Astrocyte (in vitro differentiated cells and primary cell): ENCODE measurements at regions not wholly inside any gene's neighbourhood (a gene's known extent, or its start where the extent isn't known, plus 50 kb on each side); places are given as distances from the start of the nearest gene placed in this dataset.

Experiments
- DNase-seq: peaks from one replicate; pipeline ENCODE4 v3.0.0-alpha.2; 2010; ENCODE audit warnings: low read depth
- FAIRE-seq: peaks from 2 replicates; lab custom pipeline; 2011; peaks lifted over from hg19 to GRCh38; lab: Jason Lieb, UNC
- H2AFZ ChIP-seq: 2 replicates; pipeline ENCODE4 v1.6.0; 2012; ENCODE audit warnings: low read depth, low read length, inconsistent platforms
- H3K27ac ChIP-seq: 2 replicates; pipeline ENCODE4 v1.5.1; 2011; ENCODE audit warnings: low read depth, low read length, inconsistent platforms
- H3K27me3 ChIP-seq: 2 replicates; pipeline ENCODE4 v1.6.0; 2011; ENCODE audit warnings: low read length, inconsistent platforms; ENCODE audit not compliant: insufficient read depth
- H3K36me3 ChIP-seq: 2 replicates; pipeline ENCODE4 v1.5.1; 2011; ENCODE audit warnings: low read length, inconsistent platforms; ENCODE audit not compliant: insufficient read depth
- H3K4me1 ChIP-seq: 2 replicates; pipeline ENCODE4 v1.5.1; 2011; ENCODE audit warnings: low read length, inconsistent platforms; ENCODE audit not compliant: insufficient read depth
- H3K4me2 ChIP-seq: 2 replicates; pipeline ENCODE4 v1.6.0; 2012; ENCODE audit warnings: low read length, inconsistent platforms
- H3K4me3 ChIP-seq: 2 replicates; pipeline ENCODE4 v1.5.1; 2011; ENCODE audit warnings: low read depth, mild to moderate bottlenecking, low read length, inconsistent platforms; ENCODE audit not compliant: insufficient read depth
- H3K79me2 ChIP-seq: 2 replicates; pipeline ENCODE4 v1.6.0; 2012; ENCODE audit warnings: mild to moderate bottlenecking, low read length, inconsistent platforms; ENCODE audit not compliant: insufficient read depth
- H3K9ac ChIP-seq: 2 replicates; pipeline ENCODE4 v1.6.0; 2012; ENCODE audit warnings: mild to moderate bottlenecking, low read length, inconsistent platforms
- H3K9me3 ChIP-seq: 2 replicates; pipeline ENCODE4 v1.5.1; 2012; ENCODE audit warnings: low read depth, mild to moderate bottlenecking, low read length, inconsistent platforms; ENCODE audit not compliant: insufficient read depth
- H4K20me1 ChIP-seq: 2 replicates; pipeline ENCODE4 v1.6.0; 2012; ENCODE audit warnings: low read length, inconsistent platforms; ENCODE audit not compliant: insufficient read depth
- H3K27ac Mint-ChIP-seq: one replicate; pipeline ENCODE4 v1.8.0; 2021; ENCODE audit warnings: mild to moderate bottlenecking, mixed read lengths; ENCODE audit not compliant: unreplicated experiment
- H3K27me3 Mint-ChIP-seq: one replicate; pipeline ENCODE4 v1.8.0; 2021; ENCODE audit warnings: low read depth, mixed read lengths; ENCODE audit not compliant: unreplicated experiment
- H3K36me3 Mint-ChIP-seq: one replicate; pipeline ENCODE4 v1.8.0; 2021; ENCODE audit warnings: low read depth, mixed read lengths; ENCODE audit not compliant: unreplicated experiment
- H3K4me1 Mint-ChIP-seq: one replicate; pipeline ENCODE4 v1.8.0; 2021; ENCODE audit warnings: low read depth, mixed read lengths; ENCODE audit not compliant: unreplicated experiment
- H3K4me3 Mint-ChIP-seq: one replicate; pipeline ENCODE4 v1.8.0; 2021; ENCODE audit warnings: mild to moderate bottlenecking, moderate library complexity, mixed read lengths; ENCODE audit not compliant: unreplicated experiment
- H3K9me3 Mint-ChIP-seq: one replicate; pipeline ENCODE4 v1.8.0; 2021; ENCODE audit warnings: mild to moderate bottlenecking, mixed read lengths; ENCODE audit not compliant: unreplicated experiment
- CTCF ChIP-seq: IDR thresholded peaks from 2 replicates; pipeline ENCODE4 v1.5.1; 2011; ENCODE audit warnings: low read depth, mild to moderate bottlenecking, inconsistent platforms, low read length, moderate library complexity; ENCODE audit not compliant: insufficient read depth
- EZH2 ChIP-seq: IDR thresholded peaks from 2 replicates; pipeline ENCODE4 v1.6.1; 2012; ENCODE audit warnings: mild to moderate bottlenecking, low read length, inconsistent platforms; ENCODE audit not compliant: insufficient read depth

- FAIRE-seq: no peak
- Histone ChIP-seq H3K27me3 (no peaks in the 10 kb centered on the region), H3K27ac (no peak overlapping the region), H3K79me2 (no peaks in the 10 kb centered on the region), H3K9ac (no peak overlapping the region), H4K20me1 (no peaks in the 10 kb centered on the region), H3K4me1 (no peaks in the 10 kb centered on the region), H3K4me2 (no peak overlapping the region), H3K36me3 (no peaks in the 10 kb centered on the region), H2AFZ (no peak overlapping the region), H3K9me3 (no peaks in the 10 kb centered on the region), H3K4me3 (no peak overlapping the region)
- no peak overlapping the region for H3K27ac Mint-ChIP-seq
- peaks cover 40% of the 10 kb centered on the region for H3K27me3 Mint-ChIP-seq
- H3K9me3 Mint-ChIP-seq: no peaks in the 10 kb centered on the region
- no peak for DNase-seq
- no peaks in the 10 kb centered on the region for H3K36me3 Mint-ChIP-seq
- H3K4me1 Mint-ChIP-seq: peaks cover 9% of the 10 kb centered on the region
- TF ChIP-seq CTCF (no peak), EZH2 (no peak)
- no peak overlapping the region for H3K4me3 Mint-ChIP-seq
These were observed 147.6 kb upstream of the PITX1 start for GRCh38 chr5:135181653-135182052.

GRCh38 chr5:135179308-135179980 lies 145.4 kb upstream of the PITX1 start:
- Histone ChIP-seq H3K79me2 (no peaks in the 10 kb centered on the region), H2AFZ (no peak overlapping the region), H3K27ac (no peak overlapping the region), H3K9ac (no peak overlapping the region), H3K4me1 (no peaks in the 10 kb centered on the region), H3K36me3 (no peaks in the 10 kb centered on the region), H3K27me3 (peaks cover 1% of the 10 kb centered on the region), H3K9me3 (no peaks in the 10 kb centered on the region), H4K20me1 (no peaks in the 10 kb centered on the region), H3K4me3 (no peak overlapping the region), H3K4me2 (no peak overlapping the region)
- no peaks in the 10 kb centered on the region for H3K4me1 Mint-ChIP-seq
- H3K27ac Mint-ChIP-seq: no peak overlapping the region
- no peak overlapping the region for H3K4me3 Mint-ChIP-seq
- FAIRE-seq (no peak), DNase-seq (no peak)
- H3K27me3 Mint-ChIP-seq: peaks cover 46% of the 10 kb centered on the region
- TF ChIP-seq EZH2 (no peak), CTCF (peak; percentile 3)
- H3K9me3 Mint-ChIP-seq: no peaks in the 10 kb centered on the region
- H3K36me3 Mint-ChIP-seq: no peaks in the 10 kb centered on the region

GRCh38 chr5:135178476-135179155 lies 144.6 kb upstream of the PITX1 start:
- H3K36me3 Mint-ChIP-seq: no peaks in the 10 kb centered on the region
- Histone ChIP-seq H3K9me3 (no peaks in the 10 kb centered on the region), H2AFZ (no peak overlapping the region), H3K27me3 (peaks cover 3% of the 10 kb centered on the region), H3K4me2 (no peak overlapping the region), H4K20me1 (no peaks in the 10 kb centered on the region), H3K27ac (no peak overlapping the region), H3K79me2 (no peaks in the 10 kb centered on the region), H3K4me1 (no peaks in the 10 kb centered on the region), H3K36me3 (no peaks in the 10 kb centered on the region), H3K4me3 (no peak overlapping the region), H3K9ac (no peak overlapping the region)
- H3K4me3 Mint-ChIP-seq: no peak overlapping the region
- TF ChIP-seq EZH2 (no peak), CTCF (no peak)
- FAIRE-seq (no peak), DNase-seq (no peak)
- no peak overlapping the region for H3K27ac Mint-ChIP-seq
- peaks cover 42% of the 10 kb centered on the region for H3K27me3 Mint-ChIP-seq
- H3K4me1 Mint-ChIP-seq: no peaks in the 10 kb centered on the region
- no peaks in the 10 kb centered on the region for H3K9me3 Mint-ChIP-seq
